GM18508 (cell line): ENCODE measurements at regions not wholly inside any gene's neighbourhood (a gene's known extent, or its start where the extent isn't known, plus 50 kb on each side); places are given as distances from the start of the nearest gene placed in this dataset.
"Not testable (repeated sequence)": the region's sequence is repeated elsewhere in the genome, so short reads cannot be mapped to it uniquely, and the experiment has no call there.

ENCODE experiments used
- ATAC-seq: cut with Tn5 transposase; IDR thresholded peaks from one replicate; pipeline ENCODE4 v1.9.1; 2021; ENCODE audit warnings: moderate number of reproducible peaks; ENCODE audit not compliant: insufficient read depth, unreplicated experiment

DNA sequence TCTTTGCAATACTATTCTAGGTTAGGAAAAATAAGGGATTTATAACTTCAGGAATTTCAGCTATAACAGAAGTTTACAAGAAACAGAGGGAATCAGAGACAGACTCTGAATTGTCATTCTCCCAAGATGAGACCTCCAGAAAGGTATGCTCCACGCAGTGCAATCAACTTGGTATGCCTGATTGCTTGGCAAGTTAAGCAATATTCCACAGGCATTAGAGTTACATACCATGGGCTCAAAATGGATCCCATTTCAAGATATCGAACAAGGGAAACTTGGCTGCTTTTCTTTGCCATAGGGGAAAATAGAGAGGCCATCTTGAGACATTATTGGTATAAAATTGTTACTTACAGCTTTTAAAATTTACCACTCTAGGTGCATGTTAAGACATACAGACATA is 615.6 kb upstream of the SOX9 start:
- ATAC-seq: no peak

DNA sequence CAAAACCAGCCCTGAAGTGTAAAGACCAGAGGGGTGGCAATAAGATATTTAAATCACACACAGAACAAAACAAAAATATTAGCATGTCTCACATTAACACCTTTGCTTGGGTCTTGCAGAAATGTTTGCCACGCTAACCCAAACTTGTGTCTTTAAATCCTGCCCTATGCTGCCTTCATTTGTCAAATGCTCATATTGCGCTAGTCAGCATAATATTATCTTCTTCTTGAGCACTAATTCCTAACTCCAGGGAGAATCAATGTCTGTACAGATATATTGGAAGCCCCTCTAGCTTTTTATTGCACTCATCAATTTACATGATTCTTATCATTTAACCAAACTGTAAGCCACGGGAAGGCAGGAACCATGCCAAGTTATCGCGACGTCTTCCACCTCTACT is 614.8 kb upstream of the SOX9 start:
- ATAC-seq: no peak

DNA sequence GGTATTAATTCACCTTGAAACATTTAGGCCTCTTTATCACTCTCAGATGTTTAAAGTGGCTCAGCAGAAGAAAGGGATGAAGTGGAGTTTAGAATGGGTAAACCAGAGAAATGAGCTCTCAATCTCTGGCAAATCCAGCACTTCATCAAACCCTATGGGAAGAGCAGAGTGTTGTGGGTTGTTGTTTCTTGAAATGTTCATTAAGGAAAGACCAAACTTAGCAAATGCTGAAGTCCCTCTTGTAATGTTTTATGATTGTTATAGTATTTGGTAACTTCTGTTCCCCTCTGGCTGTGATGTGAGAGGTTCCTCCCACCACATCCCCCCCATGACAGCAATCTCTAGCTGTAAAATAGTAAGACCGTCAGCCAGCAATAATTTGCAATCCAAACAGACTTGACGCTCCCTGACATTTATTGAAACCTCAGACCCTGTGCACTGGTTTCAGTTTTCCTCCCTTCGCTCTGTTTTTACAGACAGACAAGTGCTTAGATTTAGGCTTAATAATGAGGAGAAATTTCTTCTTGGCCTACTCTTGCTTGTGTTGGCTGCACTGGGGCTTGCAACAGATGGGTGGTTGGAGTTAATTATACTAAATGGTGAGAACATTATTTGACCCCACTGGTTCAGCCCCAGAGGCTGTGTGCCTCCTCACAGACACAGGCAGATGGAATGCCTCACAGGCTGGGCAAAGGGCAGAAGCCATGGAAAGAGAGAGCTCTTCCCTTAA is 609.4 kb upstream of the SOX9 start:
- ATAC-seq: no peak

DNA sequence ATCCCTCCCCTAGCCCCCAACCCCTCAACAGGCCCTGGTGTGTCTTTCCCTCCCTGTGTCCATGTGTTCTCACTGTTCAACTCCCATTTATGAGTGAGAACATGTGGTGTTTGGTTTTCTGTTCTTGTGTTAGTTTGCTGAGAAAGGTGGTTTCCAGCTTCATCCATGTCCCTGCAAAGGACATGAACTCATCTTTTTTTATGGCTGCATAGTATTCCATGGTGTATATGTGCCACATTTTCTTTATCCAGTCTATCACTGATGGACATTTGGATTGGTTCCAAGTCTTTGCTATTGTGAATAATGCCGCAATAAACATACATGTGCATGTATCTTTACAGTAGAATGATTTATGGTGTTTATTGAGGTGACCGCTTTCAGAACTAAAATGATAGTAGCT is 607.1 kb upstream of the SOX9 start:
- not testable (repeated sequence) for ATAC-seq

DNA sequence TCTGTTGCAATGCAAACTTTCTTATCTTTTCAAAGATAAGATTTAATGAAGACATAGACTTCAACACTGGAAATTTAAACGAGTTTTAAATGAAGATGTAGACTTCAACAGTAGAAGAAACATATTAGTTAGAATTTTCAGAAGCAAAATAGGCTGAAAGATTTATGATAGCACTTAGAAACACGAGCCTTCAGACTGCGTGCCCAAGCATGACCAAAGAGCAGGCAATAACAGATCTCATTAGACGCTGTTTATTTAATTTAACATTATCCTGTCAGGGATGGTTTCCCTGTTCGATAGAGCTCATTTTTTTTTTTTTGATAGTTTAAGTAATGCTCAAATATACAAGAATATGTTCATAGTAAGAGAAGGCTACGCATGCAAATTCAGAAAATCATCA is 604.7 kb upstream of the SOX9 start:
- no peak for ATAC-seq

DNA sequence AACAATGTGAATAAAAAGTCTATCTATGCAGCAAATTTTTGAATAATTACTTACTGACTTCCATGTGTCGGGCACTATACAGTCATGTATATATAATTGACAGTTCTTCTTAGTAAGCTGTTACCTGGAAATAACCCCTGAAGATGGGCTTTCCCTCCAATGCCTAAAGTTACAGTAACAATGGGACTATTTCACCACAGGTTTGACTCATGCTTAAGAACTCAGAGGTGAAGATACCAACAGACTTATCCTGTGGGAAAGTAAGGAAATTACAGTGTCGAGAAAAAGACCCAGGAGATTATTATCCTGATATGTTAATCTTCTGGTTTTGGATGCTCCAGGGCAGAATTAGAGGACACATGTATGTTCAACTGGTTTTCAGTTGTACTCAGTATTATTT is 601.5 kb upstream of the SOX9 start:
- ATAC-seq: no peak

DNA sequence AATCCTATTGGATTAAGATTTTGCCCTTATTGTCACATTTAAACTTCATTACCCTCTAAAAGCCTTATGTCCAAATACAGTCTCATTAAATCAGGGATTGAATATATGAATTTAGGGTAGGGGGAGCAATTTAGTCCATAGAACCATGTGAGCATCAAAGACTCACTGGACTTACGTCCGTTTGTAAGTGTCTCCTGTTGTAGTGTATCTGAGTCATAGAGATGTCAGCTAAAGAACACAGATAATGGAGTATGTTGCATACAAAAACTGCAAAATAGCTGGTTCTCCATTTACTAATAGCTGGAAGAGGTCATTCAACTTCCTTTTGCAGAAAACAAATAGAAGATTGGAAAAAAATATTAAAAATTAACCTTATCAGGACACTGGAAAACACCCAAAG is 599.1 kb upstream of the SOX9 start:
- no peak for ATAC-seq

DNA sequence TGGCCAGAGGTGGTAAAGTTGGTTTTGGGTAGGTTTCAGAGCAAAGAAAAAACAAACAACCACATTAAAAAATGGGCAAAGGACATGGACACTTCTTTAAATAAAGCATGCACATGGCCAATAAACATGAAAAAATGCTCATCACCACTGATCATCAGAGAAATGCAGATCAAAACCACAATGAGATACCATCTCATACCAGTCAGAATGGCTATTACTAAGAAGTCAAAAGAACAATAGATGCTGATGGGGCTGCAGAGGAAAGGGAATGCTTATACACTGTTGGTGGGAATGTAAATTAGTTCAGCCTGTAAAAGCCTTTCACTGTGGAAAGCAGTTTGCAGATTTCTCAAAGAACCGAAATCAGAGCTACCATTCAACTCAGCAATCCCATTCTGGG is 598.4 kb upstream of the SOX9 start:
- no peak for ATAC-seq

DNA sequence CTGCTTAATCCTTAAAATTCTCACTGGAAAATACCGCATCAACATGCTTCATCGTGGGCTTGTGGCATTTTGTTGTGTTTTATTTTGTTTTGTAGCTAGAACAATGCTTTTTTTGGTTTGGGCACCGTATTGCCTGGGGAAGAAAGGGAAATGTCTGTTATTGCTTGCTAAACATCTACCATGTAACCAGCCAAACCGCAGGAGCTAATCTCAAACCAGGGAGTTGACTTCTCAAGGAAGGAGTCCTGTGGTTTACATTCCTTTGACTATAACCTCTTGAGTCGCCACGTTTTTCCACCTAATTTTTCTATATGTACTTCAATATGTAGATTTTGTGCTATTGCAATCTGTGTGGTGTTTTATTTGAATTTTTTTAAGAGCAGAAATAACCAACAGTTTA is 593.5 kb upstream of the SOX9 start:
- ATAC-seq: no peak

DNA sequence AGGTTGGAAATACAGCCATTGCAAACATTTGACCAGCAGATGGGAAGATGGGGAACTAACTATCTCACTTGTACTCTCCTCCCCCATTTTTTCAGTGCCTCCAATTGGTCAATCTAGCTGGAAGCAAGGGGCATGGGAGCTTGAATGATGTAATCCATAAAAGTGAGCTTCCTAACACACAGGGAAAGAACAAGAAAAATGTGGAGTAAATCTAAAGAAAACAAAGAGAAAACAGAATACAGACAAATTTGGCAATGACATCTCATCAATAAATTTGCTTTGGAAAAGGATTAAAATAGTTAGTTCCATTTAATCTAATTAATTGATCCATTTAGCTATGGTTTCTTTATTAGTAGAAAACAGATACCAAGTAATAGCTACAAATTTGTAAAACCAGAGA is 592.6 kb upstream of the SOX9 start:
- ATAC-seq: no peak

DNA sequence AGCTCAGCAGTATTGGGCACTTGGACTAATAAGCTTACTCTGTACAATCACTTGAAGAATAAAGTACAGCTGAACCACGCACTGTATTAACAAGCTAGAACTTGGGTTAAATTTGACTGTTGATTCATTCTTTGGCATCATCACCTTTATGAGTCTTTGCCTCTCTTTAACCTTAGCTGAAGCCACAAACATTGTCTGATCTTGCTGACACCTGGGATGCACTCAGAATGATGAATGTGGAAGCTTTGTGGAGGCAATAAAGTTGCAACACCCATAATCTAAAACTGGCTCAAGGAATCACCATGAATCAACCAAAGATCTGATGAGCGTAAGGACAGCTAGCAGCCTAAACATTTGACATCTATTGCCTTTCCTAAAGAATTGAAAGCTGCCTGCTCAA is 590.6 kb upstream of the SOX9 start:
- ATAC-seq: no peak

DNA sequence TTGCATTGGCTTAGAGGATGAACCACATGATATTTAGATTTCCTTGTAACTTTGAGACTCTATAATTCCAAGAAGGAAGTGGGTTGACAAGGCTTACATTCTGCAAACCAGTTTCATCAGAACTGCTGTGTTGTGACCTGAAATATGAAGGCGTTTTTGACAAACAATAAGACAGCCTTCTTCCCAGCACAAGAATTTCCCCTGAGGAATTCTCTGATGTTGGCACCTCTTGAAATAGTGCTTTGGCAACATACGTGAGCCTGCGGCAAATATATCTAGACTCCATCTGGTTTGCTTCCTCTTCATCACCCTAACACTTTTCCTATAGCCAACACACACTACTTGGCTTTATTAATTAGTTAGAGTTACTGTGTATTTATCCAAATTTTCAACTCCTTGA is 585.5 kb upstream of the SOX9 start:
- ATAC-seq: no peak

DNA sequence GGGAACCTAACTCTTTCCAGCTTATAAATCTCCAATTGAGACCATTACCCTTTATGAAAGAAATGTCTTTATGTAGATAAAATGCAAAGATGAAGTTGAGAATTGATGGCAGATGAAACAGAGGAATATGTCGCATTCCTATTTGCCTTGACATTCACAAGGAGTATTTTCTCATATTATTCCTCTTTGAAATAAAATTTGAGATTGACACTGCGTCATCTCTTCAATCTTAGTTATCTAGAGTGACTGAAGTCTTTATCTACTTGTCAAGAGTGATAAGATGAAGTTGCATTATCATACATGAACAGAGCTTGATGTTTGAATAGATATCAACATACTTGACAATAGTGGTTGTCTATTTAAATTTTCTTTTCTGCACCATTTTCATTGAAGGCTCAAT is 574.4 kb upstream of the SOX9 start:
- no peak for ATAC-seq

DNA sequence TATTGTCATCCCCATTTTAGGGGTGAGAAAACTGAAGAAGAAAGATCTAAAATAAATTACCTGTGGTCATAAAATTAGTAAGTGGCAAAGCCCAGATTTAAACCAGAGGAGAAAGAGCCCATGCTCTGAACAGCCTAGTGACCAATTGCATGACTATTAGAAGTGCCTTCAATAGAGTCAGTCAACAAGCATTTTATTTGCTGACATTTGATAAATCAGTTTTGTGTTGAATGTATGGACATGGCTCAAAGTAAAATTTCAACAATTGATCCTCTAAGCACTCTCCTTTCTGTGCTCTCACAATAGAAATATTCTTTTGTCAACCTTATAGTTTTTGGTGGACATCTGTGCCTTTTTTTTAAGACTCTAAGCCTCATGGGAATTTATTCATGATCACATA is 572.9 kb upstream of the SOX9 start:
- ATAC-seq: no peak

DNA sequence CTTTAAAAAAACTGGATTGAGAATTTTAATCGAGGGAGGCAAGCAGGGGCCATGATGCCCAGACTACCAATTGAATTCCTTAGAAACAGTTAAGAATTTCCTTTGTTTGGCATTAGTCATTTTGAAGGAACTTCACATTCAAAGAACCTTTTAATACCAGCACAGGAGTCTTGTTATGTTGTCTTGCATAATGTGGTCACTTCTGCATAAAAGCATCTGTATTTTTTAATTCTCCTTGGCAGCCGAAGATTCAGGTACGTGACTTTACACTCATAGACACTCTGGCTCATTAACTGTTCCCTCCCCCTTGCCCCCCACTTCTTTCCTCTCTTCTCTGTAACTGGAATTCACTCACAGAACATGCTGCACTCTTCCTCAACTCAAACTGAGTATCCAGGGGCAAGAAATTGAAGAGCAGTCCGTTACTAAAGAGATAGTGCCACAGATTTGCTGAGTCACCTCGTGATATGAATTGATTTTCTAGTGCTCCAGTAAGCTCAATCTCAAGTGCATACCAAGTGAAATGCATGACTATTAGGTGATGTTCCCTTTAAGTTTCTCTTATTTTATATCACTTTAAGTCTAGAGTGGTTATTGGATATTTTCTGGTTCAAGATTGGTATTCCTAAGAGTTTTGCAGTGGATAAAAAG is 572.2 kb upstream of the SOX9 start:
- ATAC-seq: no peak

DNA sequence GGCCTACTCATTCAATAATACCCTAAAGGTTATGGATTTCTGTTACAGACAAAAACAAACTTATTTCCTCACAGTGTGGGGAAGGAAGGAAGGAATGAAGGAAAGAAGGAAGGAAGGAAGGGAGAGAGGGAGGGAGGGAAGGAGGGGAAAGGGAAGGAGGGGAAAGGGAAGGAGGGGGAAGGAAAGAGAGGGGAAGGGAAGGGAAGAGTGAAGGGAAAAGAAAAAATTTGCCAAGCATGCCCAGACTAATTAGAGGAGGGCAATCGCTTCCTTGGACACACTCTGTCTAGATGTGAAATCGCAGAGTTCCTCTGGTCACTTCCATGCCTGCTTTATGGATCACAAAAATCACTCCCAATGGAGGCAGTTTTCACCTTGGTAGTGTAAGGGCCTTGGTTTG is 570.1 kb upstream of the SOX9 start:
- no peak for ATAC-seq

DNA sequence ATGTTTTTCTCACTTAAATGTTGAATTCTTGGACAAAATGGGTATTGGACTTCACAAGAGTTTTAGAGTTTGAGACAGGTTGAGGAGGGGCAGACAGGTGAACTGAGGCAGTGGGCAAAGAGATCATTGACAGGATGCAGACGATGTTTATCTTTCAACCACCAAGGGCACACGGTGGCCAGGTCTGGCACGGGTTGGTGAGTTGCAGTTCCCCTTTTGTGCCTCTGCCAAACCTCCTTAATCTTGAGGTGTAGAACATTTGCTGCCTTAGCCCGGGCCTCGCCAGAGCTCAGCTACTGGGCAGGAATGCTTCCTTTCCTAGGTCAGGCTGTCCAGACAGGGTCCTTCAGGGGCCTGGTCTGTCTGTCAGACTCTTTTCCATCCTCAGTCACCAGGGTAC is 567.4 kb upstream of the SOX9 start:
- ATAC-seq: no peak

DNA sequence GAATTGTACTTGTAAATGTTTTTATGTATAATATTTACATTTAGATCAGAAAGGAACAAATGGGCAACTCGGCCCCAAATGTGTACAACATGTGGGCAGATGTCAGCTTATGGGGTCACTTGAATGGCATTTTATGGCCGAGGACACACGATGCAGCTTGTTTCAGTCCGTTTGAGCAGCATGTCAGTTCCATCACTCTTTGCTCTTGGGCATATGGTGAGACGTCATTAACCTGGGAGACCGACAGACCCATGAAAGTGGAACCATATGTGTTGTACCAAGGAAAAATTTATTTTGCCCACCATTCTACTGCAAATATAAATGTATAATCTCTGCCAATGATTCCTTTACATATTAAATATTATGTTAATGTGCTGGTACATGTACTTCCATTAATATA is 561.9 kb upstream of the SOX9 start:
- ATAC-seq: no peak

DNA sequence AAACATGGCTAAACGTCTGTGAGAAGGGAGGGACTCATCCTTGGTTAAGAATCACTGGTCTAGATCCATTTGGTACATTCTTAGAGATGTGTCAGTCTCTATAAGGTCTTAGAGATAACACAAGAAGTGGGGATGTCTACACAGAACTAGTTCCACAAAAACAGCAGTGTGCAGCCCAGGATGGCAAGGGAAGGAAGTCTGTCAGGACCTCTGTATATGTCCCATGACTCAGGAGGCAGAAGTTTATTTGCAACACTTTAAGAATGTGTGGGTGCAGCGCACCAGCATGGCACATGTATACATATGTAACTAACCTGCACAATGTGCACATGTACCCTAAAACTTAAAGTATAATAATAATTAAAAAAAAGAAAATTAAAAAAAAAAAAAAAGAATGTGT is 548.5 kb upstream of the SOX9 start:
- no peak for ATAC-seq

DNA sequence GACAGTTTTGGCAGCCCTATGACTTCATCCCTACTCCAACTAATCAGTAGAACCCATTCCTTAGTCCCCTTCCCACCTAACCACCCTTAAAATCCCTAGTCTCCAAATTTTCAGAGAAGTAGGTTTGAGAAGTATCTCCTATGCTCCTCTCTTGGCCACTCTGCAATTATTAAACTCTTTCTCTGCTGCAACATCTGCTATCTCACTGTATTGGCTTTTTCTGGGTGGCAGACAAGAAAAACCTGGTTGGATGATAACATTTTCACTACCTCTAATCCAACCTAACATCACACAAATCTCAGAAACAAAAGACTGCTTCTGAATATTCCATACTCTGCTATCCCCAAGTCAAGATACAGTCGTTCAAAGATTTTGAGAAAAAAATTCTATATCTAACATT is 542.4 kb upstream of the SOX9 start:
- no peak for ATAC-seq

DNA sequence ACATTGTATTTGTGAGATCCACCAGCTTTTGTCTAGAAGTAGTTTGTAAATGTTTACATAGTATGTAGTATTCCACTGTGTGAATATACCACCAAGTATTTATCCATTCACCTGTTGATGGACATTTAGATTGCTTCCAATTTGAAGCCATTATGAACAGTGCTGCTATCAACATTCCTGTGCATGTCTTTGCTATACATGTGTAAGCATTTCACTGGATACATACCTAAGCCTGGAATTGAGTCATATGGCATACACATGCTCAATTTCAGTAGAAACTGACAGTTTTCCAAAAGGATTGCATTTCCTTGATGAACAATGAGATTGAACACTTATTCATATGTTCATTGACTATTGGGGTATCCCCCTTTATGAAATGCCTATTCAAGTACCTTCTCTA is 540.6 kb upstream of the SOX9 start:
- no peak for ATAC-seq

DNA sequence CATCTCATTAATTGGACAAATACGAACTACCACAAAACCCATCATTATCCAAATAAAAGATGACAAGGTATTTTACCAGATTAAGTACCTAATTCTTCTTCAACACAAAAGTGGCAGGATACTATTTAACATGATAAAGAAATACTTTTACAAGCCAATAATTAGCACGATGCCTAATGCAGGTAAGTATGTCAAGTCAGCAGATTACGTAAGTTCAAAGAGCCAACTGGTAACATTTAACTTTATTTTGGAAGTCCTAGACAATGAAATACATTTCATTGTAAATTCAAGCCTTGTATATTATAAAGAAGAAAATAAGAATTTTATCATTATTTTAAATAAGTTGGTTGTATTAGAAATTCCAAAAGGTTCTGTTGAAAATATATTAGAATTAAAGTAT is 535.3 kb upstream of the SOX9 start:
- ATAC-seq: no peak
